SK-N-SH treated with all-trans-retinoic acid at 6 μM for 48 hours (cell line): ENCODE measurements at regions not wholly inside any gene's neighbourhood (a gene's known extent, or its start where the extent isn't known, plus 50 kb on each side); places are given as distances from the start of the nearest gene placed in this dataset.

Source experiments
- ATAC-seq: fragments of 200-7000 bp; cut with Tn5 transposase; 3 replicates; pipeline ENCODE4 v1.9.1; 2020; ENCODE audit warnings: mild to moderate bottlenecking, moderate library complexity
- ARNTL ChIP-seq: fragments of 450-650 bp; formaldehyde crosslinking; IDR thresholded peaks from 2 replicates; pipeline ENCODE4 v1.5.0; 2020; ENCODE audit warnings: low read depth, mild to moderate bottlenecking, moderate library complexity, borderline replicate concordance
- BACH2 ChIP-seq: fragments of 250-450 bp; sonication (Bioruptor Pico); IDR thresholded peaks from 2 replicates; pipeline ENCODE4 v1.9.0; 2021; ENCODE audit warnings: mild to moderate bottlenecking, borderline replicate concordance
- CREB5 ChIP-seq: fragments of 250-450 bp; sonication (Bioruptor Pico); IDR thresholded peaks from 2 replicates; pipeline ENCODE4 v1.5.1; 2020; ENCODE audit warnings: low read depth, mild to moderate bottlenecking, moderate library complexity
- CSDC2 ChIP-seq: fragments of 250-450 bp; sonication (Bioruptor Pico); IDR thresholded peaks from 2 replicates; pipeline ENCODE4 v1.5.0; 2020; ENCODE audit warnings: mild to moderate bottlenecking, moderate library complexity
- CSRNP3 ChIP-seq: fragments of 250-450 bp; sonication (Bioruptor Pico); IDR thresholded peaks from 2 replicates; pipeline ENCODE4 v1.5.1; 2021; ENCODE audit warnings: mild to moderate bottlenecking, moderate library complexity
- ESRRG ChIP-seq: fragments of 250-450 bp; sonication (Bioruptor Pico); IDR thresholded peaks from 2 replicates; pipeline ENCODE4 v1.6.1; 2021; ENCODE audit warnings: mild to moderate bottlenecking
- GLIS3 ChIP-seq: fragments of 250-450 bp; sonication (Bioruptor Pico); IDR thresholded peaks from 2 replicates; pipeline ENCODE4 v1.5.0; 2020; ENCODE audit warnings: mild to moderate bottlenecking, moderate library complexity
- ISL1 ChIP-seq: fragments of 250-450 bp; sonication (Bioruptor Pico); IDR thresholded peaks from 2 replicates; pipeline ENCODE4 v2.1.2; 2022; ENCODE audit warnings: mild to moderate bottlenecking, moderate library complexity
- OSR1 ChIP-seq: fragments of 250-450 bp; sonication (Bioruptor Pico); IDR thresholded peaks from 2 replicates; pipeline ENCODE4 v1.8.0; 2022; ENCODE audit warnings: moderate library complexity, mild to moderate bottlenecking, inconsistent platforms
- PATZ1 ChIP-seq: fragments of 250-450 bp; sonication (Bioruptor Pico); IDR thresholded peaks from 2 replicates; pipeline ENCODE4 v1.8.0; 2020; ENCODE audit warnings: mild to moderate bottlenecking, moderate library complexity, borderline replicate concordance
- POU6F1 ChIP-seq: fragments of 250-450 bp; sonication (Bioruptor Pico); IDR thresholded peaks from 2 replicates; pipeline ENCODE4 v1.8.0; 2021; ENCODE audit warnings: low read depth, mild to moderate bottlenecking, moderate library complexity, borderline replicate concordance
- PPARA ChIP-seq: fragments of 250-450 bp; sonication (Bioruptor Pico); IDR thresholded peaks from 2 replicates; pipeline ENCODE4 v1.5.0; 2020; ENCODE audit warnings: mild to moderate bottlenecking, borderline replicate concordance
- RARB ChIP-seq: fragments of 250-450 bp; sonication (Bioruptor Pico); IDR thresholded peaks from 2 replicates; pipeline ENCODE4 v1.8.0; 2021; ENCODE audit warnings: mild to moderate bottlenecking, moderate library complexity
- SNAI2 ChIP-seq: fragments of 250-450 bp; sonication (Bioruptor Pico); IDR thresholded peaks from 2 replicates; pipeline ENCODE4 v1.5.0; 2020; ENCODE audit warnings: mild to moderate bottlenecking, moderate library complexity
- TOX ChIP-seq: fragments of 250-450 bp; sonication (Bioruptor Pico); IDR thresholded peaks from 2 replicates; pipeline ENCODE4 v1.8.0; 2021; ENCODE audit warnings: mild to moderate bottlenecking, moderate library complexity, borderline replicate concordance
- TSHZ2 ChIP-seq: fragments of 250-450 bp; sonication (Bioruptor Pico); IDR thresholded peaks from 2 replicates; pipeline ENCODE4 v1.5.0; 2020; ENCODE audit warnings: mild to moderate bottlenecking, moderate library complexity
- ZFP30 ChIP-seq: fragments of 450-650 bp; formaldehyde crosslinking; IDR thresholded peaks from 2 replicates; pipeline ENCODE4 v1.5.0; 2022; ENCODE audit warnings: mild to moderate bottlenecking, moderate library complexity
- ZNF565 ChIP-seq: fragments of 450-650 bp; formaldehyde crosslinking; conservative IDR thresholded peaks from 2 replicates; pipeline ENCODE4 v1.5.0; 2020; ENCODE audit warnings: low read depth, mild to moderate bottlenecking, moderate library complexity
- ZNF70 ChIP-seq: fragments of 450-650 bp; formaldehyde crosslinking; IDR thresholded peaks from 2 replicates; pipeline ENCODE4 v1.5.0; 2020; ENCODE audit warnings: mild to moderate bottlenecking, moderate library complexity

- no peak for ATAC-seq
Observed at GRCh38 chr10:128833671-128834070, 633.4 kb upstream of the MGMT start.

GRCh38 chr10:128835361-128835760 is 631.7 kb upstream of the MGMT start:
- no peak for ATAC-seq
- no peak for TF ChIP-seq CSDC2 (CRISPR knock-in tag)
- no peak for TF ChIP-seq CREB5 (CRISPR knock-in tag)
- TF ChIP-seq CSRNP3 (CRISPR knock-in tag): no peak
- TF ChIP-seq OSR1 (CRISPR knock-in tag): no peak
- TF ChIP-seq PATZ1 (CRISPR knock-in tag): no peak
- TF ChIP-seq ARNTL: no peak
- TF ChIP-seq TSHZ2: no peak
- no peak for TF ChIP-seq ESRRG (CRISPR knock-in tag)
- TF ChIP-seq GLIS3 (CRISPR knock-in tag): no peak
- no peak for TF ChIP-seq BACH2 (CRISPR knock-in tag)
- no peak for TF ChIP-seq POU6F1 (CRISPR knock-in tag)
- TF ChIP-seq ZFP30 (CRISPR knock-in tag): no peak
- TF ChIP-seq PPARA: no peak
- TF ChIP-seq ZNF70 (CRISPR knock-in tag): no peak
- no peak for TF ChIP-seq ZNF565

More at GRCh38 chr10:128833671-128834070, 633.4 kb upstream of the MGMT start:
- no peak for TF ChIP-seq ZNF70 (CRISPR knock-in tag)
- TF ChIP-seq OSR1 (CRISPR knock-in tag): no peak
- TF ChIP-seq TSHZ2: no peak
- TF ChIP-seq RARB: no peak
- no peak for TF ChIP-seq TOX (CRISPR knock-in tag)
- no peak for TF ChIP-seq CSDC2 (CRISPR knock-in tag)
- no peak for TF ChIP-seq PPARA

GRCh38 chr10:128837478-128837877 is 629.6 kb upstream of the MGMT start:
- TF ChIP-seq ISL1 (CRISPR knock-in tag) (no peak), BACH2 (CRISPR knock-in tag) (no peak), TOX (CRISPR knock-in tag) (no peak), ARNTL (no peak), SNAI2 (CRISPR knock-in tag) (no peak), CREB5 (CRISPR knock-in tag) (no peak), ZNF70 (CRISPR knock-in tag) (no peak)
- TF ChIP-seq, all 23 proteins: peak for 0
- no peak for ATAC-seq
